Stimulated activated CD8-positive, alpha-beta memory T cell treated with anti-CD3 and anti-CD28 coated beads, Interleukin-7, amount 100 ng/mL, for 1 hour (primary cell): ENCODE measurements at regions not wholly inside any gene's neighbourhood (a gene's known extent, or its start where the extent isn't known, plus 50 kb on each side); places are given as distances from the start of the nearest gene placed in this dataset.
"Not testable (repeated sequence)": the region's sequence is repeated elsewhere in the genome, so short reads cannot be mapped to it uniquely, and the experiment has no call there.

Experiments used
- DNase-seq, 2 donors: peaks; one replicate each; pipeline ENCODE4 v3.0.0-alpha.2; 2020; ENCODE audit warnings: low read depth in 2 of 2

GRCh38 chrX:4706961-4707360, 993.5 kb upstream of the PRKX start:
- no peak for DNase-seq

- no peak for DNase-seq
Measured at GRCh38 chrX:4690521-4690920, 977.1 kb upstream of the PRKX start.

- DNase-seq = no peak
Measured at GRCh38 chrX:4682636-4683035, 969.2 kb upstream of the PRKX start.

- no peak for DNase-seq
Measured at GRCh38 chrX:4675686-4676300, 962.3 kb upstream of the PRKX start.

- DNase-seq = no peak
Measured at GRCh38 chrX:4674028-4674782, 960.8 kb upstream of the PRKX start.

GRCh38 chrX:4671344-4671743, 957.9 kb upstream of the PRKX start:
- DNase-seq = no peak

- DNase-seq = no peak
Measured at GRCh38 chrX:4670606-4671005, 957.2 kb upstream of the PRKX start.

GRCh38 chrX:4668802-4669536, 955.5 kb upstream of the PRKX start:
- no peak for DNase-seq

- DNase-seq = no peak
Measured at GRCh38 chrX:4663085-4663484, 949.6 kb upstream of the PRKX start.

GRCh38 chrX:4661771-4662170, 948.3 kb upstream of the PRKX start:
- no peak for DNase-seq

GRCh38 chrX:4656419-4656818, 943.0 kb upstream of the PRKX start:
- DNase-seq = no peak

GRCh38 chrX:4655743-4656142, 942.3 kb upstream of the PRKX start:
- no peak for DNase-seq

GRCh38 chrX:4642114-4642513, 928.7 kb upstream of the PRKX start:
- no peak for DNase-seq

- DNase-seq = no peak
Measured at GRCh38 chrX:4638036-4638435, 924.6 kb upstream of the PRKX start.

- no peak for DNase-seq
Measured at GRCh38 chrX:4627414-4627813, 914.0 kb upstream of the PRKX start.

- DNase-seq = no peak
Measured at GRCh38 chrX:4622486-4623167, 909.2 kb upstream of the PRKX start.

GRCh38 chrX:4613651-4614050, 900.2 kb upstream of the PRKX start:
- not testable (repeated sequence) for DNase-seq

- no peak for DNase-seq
Measured at GRCh38 chrX:4588893-4589292, 875.4 kb upstream of the PRKX start.

GRCh38 chrX:4588466-4588865, 875.0 kb upstream of the PRKX start:
- DNase-seq = no peak

- DNase-seq = no peak
Measured at GRCh38 chrX:4588056-4588455, 874.6 kb upstream of the PRKX start.

GRCh38 chrX:4579999-4580398, 866.5 kb upstream of the PRKX start:
- DNase-seq = no peak

- no peak for DNase-seq
Measured at GRCh38 chrX:4579480-4579879, 866.0 kb upstream of the PRKX start.
